GM19468 (cell line): ENCODE measurements at regions not wholly inside any gene's neighbourhood (a gene's known extent, or its start where the extent isn't known, plus 50 kb on each side); places are given as distances from the start of the nearest gene placed in this dataset.
"Not testable (repeated sequence)": the region's sequence is repeated elsewhere in the genome, so short reads cannot be mapped to it uniquely, and the experiment has no call there.

ENCODE experiments used
- ATAC-seq: cut with Tn5 transposase; IDR thresholded peaks from one replicate; pipeline ENCODE4 v1.9.1; 2021; ENCODE audit warnings: mild to moderate bottlenecking, moderate library complexity, moderate number of reproducible peaks; ENCODE audit not compliant: unreplicated experiment; ENCODE audit errors: extremely low read depth

DNA sequence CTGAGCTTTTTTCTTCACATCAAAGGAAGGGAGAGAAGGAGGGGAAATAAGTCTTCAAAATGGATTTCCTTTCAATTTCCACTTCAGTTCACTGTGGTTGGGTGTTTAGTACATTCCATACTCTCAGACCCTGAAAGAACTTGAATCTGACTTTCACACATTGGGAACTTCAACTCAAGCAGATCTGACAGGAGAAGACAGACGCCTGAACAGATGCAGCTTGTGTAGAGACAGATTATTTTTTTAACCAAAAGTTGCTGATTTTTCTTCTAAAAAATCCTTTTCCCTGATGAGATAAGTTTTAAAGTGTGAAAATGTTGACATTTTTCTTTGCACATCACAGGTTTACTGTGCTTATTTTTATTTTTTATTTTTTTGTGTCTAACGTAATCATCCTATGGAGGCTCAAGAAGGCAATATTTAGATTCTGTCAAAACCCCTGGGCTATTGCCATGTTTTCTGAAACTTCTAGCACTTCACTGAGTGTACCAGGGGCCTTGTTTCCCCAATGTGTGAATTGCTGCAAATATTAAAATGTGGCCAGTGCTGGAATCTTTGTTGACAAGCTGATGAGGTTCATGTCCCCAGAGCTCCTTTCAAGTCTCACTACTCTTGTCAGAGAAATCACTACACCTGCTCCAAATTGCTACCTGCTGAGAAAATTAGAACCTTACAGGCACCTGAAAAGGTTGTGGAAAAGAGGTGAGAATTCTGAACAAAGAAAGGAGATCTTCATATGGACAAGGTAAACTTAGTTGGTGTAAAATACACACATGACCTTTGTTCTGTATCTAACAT lies 214.8 kb upstream of the BTBD3 start:
- ATAC-seq = no peak

DNA sequence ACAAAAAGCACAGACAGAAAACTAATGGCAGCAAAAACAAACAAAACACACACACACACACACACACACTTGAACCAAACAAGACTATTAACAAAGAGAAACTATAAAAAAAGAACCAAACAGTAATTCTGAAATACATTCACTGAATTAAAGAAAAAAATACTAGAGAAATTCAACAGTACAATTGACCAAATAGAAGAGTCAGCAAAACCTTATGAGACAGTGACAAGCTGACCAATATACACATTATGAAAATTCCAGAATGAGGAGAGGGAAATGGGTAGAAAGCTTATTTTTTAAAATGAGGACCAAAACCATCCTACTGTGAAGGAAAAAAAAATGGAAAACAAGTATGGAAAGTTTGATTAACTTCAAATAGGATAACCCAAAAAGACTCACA lies 212.2 kb upstream of the BTBD3 start:
- ATAC-seq = no peak

DNA sequence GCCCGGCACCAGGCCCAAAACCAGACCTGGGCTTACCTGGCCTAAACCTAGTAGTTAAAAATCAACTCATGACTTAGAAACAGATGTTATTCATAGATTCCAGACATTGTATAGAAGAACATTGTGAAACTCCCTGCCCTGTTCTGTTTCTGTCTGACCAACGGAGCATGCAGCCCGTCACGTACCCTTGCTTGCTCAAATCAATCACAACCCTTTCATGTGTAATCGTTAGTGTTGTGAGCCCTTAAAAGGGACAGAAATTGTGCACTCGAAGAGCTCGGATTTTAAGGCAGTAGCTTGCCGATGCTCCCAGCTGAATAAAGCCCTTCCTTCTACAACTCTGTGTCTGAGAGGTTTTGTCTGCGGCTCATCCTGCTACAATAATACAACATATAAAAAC lies 209.5 kb upstream of the BTBD3 start:
- not testable (repeated sequence) for ATAC-seq

DNA sequence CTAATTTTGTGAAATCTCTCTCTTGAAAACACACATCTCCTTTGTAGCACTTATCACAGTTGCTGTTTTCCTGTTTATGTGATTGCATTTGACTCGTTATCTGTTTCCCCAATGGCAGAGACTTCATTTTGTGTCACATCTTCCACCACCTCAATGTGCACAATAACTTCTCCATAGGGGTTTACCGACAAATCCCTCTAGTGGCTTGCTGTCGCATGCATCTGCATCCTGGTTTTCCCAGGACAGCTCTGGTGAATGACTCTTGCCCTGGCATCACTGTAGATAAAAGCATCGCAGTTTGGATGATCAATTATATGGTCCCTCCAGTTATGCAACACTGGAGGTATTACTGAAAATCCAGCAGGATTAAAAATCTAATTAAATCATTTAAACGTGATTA lies 206.5 kb upstream of the BTBD3 start:
- no peak for ATAC-seq

DNA sequence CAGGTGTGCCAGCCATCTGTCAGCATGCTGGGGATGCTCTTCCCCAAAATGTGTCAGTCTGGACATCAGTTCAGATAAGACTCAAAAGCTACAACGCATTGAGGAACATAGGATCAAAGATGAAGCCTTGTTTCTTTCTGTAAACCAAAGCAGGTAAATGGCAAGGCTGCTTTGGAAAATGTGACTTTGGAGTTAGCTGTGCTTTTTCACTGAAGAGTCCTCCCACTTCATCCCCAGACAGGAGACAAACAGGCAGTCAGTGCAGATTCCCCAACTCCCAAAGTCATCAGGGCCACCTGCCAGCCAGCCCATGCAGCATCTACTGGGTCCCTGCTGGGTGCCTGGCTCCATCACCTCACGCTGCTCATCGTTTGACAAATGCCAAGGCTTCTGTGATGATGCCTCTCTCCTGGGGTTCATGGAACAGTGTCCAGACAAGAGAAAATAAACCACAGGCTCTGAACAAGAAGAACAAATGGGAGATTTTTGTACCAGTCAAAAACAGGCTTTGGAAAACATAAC lies 205.0 kb upstream of the BTBD3 start:
- no peak for ATAC-seq

DNA sequence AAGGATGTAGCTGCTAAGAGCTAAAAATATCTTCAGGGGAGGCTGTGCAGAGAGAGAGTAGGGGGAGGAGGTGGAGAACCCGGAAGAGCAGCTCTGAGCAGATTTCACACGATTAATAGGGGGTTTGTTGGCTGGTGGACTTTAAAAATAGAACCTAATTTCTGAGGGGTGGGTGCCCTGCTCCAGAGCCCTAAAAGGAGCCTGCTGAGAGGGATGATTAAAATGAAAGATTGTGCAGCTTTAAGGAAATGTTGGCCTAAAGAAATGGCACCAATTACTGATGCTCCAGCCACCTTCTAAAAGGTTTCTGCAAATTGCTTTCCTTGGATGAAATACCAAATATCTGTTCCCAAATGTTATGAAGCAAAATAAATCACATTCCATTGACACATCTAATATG lies 202.8 kb upstream of the BTBD3 start:
- ATAC-seq = no peak

DNA sequence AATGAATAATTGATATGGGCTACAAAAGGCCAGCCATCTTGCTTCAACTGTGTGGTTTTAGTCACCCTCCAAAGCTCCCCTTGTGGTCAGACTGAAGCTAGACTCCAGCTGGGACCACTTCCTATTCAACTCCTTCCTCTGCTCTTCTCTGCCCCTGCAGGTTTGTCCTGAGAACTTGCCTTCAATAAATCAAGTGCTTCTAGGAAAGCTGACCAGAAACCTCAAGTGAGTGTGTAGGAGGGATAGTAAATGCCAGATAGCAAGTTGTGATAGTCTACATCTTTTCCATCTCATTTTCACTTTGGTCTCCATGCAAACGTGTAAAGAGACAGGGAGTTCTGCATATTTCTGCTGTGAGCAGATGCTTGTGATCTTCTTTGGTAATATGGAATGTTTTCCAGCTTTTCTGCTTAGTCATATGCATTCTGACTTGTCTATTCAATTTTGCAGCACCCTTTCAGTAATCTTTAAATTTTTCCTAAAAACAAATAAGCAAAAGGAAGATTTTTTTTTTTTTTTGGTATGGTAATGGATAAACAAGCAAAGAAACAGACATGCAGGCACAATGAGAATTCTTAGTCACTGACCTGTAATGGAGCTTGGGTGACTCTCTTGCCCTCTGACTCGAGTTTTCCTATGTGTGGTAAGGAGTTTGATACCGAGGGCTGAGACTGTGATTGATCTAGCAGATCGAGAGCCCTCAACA lies 201.3 kb upstream of the BTBD3 start:
- ATAC-seq = no peak

DNA sequence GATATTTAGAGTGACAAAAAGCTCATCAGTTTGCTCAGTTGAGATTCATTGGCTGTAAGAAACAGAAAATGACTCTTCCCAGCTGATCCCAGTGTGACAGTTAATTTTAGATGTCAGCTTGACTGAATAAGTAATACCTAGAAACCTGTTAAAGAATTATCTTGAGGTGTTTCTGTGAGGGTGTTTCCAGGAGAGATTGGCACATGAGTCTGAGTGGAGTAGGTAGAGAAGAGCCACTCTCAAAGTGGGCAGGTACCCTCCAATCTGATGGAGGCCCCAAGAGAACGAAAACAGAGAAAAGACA lies 200.8 kb upstream of the BTBD3 start:
- no peak for ATAC-seq

DNA sequence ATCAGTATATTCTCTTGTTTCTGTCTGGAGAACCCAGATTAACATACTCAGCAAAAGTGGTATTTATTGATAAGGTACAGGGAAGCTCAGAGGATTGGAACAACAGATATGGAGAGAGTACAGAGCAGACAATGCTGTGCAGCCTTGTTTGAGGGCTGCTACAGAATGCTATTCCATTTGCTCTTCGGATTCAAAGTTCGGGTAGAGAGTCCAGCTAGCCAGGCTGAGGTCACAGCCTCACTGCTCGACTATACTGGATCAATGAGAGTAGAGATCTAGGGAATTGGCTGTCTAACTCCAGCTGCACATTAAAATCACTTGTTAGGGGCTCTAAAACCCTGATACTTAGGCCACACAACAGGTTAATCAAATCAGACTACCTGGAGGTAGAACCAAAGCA lies 200.1 kb upstream of the BTBD3 start:
- no peak for ATAC-seq

DNA sequence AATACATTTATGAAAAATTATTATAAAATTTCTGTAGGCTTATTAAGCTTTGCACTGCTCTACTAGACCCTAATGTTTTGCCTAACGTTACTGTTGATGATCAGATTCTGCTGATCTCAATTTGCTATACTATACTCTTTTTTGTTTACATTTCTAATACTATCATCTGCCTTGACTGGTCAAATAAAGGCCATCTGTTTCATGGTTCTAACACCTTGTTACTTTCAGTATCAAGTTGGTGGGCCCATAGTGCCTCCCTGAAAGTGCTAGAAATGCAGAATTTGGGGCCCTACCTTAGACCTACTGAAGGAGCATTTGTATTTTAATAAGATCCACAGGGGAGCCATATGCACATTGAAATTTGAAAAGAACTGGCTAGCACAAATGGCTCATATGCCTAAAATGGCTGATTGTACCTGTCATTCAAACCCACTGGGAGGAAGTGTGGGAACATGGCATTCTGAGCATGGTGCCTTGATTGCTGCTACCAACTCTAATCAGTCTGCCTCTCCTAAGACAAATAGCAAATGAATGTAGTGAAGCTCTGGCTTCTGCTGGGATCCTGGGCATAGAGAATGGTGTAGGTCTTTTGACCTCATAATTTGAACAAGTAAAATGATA lies 199.1 kb upstream of the BTBD3 start:
- no peak for ATAC-seq

DNA sequence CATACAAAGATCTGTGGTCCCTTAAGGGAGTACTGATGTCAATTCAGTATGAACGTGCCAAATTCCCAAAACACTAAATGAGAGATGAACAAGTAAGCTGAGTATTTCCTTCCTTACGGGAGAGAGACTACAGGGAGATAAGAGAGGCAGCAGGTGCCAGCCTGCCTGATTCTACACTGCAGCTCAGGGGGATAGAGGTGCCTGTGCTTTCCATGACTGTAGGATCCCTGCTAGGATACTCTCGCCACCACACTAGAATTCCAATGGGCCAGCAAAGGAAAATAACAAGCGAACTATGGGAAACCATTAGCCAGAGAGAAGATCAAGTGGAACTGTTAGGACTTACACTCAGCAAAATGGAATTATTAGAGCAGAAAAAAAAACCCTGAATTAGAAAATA lies 198.5 kb upstream of the BTBD3 start:
- no peak for ATAC-seq

DNA sequence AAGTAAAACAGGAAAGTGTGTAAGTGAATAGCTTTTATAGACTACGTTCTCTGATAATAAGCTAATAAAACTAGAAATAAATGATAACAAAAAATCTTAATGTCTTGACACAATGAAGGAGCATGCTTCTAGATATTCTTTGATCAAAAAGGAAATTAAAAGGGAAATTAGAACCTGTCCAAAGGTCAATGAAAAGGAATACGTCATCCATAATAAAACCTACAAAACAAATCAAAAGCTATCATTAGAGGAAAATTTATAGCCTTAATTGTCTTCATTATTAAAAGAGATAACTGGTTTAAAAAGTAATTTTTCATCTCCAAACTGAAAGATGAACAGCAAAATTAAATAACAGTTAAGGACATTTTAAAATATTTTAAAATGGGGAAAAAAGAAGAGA lies 196.3 kb upstream of the BTBD3 start:
- no peak for ATAC-seq

DNA sequence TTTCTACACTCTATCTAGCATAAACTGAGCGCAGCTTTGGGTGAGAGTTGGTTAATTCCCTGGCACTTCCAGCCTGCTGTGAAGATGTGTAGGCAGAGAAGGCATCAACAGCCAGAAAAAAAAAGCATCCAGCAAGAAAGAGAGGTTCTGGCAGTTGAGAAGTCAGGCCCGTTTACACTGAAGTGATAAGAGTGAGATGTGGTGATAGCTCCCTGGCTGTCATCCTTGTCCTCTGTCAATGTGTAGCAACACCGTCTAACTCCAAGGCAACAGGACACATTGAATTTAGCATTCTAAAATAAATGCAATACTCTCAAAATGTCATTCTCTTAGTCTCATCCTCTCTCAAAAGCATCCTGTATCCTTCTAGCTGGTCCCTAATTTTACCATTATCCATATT lies 193.6 kb upstream of the BTBD3 start:
- ATAC-seq = no peak

DNA sequence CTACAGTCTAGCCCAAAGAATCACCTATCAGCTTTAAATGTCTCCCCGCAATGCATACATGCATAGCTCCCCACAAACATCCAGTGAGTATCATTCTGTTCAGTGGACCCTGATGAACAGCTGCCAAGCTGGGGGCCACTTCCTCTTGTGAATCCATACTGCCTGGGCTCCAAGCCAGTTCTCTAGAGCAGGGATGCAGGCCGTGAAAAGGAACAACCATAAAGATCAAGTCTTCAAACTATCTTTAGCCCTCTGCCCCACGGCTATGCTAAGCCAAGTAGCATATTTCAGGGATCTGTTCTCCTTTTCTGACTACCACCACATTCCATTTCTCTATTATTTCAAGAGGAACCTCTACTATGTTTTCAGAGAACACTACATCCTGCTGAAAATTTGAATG lies 191.7 kb upstream of the BTBD3 start:
- no peak for ATAC-seq

DNA sequence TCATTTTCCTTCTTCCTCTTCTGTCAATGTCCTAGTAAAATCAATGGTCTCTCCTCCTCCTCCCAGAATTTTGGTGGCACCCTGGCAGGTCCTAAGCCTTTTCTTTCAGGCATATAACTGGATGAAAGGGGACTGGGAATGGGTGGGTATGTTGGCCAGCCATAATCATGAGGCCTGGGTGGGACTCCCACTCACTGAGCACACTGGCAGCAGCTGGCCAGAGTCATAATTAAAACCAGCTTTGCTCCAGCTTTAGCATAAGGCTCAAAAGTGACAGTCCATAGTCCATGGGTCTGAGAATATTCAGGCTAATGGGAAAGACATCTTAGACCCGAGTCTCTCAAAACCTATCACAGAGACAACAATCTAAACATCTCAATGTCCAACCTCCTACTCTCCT lies 190.0 kb upstream of the BTBD3 start:
- ATAC-seq = no peak

DNA sequence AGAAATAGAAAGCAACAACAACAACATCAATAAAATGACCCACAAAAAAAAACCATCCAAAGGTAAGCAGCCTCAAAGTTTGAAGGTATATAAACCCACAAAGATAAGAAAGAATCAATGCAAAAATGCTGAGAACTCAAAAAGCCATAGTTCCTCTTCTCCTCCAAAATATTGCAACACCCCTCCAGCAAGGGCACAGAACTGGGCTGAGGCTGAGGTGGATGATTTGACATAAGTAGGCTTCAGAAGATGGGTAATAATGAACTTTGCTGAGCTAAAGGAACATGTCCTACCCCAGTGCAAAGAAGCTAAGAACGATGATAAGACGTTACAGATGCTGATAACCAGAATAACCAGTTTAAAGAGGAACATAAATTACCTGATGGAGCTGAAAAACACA lies 188.8 kb upstream of the BTBD3 start:
- ATAC-seq = no peak

DNA sequence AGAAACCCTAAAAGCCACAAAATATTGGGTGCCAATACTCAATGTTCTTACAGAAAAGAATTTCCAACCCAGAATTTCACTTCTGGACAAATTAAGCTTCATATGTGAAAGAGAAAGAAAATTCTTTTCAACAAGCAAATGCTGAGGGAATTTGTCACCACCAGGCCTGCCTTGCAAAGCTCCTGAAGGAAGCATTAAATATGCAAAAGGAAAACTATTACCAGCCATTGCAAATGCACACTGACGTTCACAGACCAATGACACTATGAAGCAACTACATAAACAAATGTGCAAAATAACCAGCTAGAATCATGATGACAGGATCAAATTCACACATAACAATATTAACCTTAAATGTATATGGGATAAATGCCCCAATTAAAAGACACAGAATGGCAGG lies 187.9 kb upstream of the BTBD3 start:
- ATAC-seq = no peak

DNA sequence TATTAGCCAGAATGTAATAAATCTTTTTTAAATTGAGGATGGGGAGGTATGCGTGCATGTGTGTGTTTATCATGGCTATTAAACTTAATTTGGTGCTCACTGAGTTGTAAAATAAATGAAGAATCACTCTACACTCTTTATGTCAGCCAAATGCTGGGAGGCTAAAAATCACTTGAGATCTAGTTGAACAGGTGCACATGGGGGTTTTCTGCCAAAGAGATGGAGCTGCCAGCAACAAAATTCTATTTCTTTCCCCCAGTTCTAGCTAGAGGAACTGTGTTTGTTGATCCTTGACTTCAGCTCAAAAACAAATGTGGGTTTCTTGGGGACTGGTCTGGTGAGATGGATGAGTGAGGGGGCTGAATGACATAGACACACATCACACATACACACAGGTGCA lies 183.3 kb upstream of the BTBD3 start:
- no peak for ATAC-seq

DNA sequence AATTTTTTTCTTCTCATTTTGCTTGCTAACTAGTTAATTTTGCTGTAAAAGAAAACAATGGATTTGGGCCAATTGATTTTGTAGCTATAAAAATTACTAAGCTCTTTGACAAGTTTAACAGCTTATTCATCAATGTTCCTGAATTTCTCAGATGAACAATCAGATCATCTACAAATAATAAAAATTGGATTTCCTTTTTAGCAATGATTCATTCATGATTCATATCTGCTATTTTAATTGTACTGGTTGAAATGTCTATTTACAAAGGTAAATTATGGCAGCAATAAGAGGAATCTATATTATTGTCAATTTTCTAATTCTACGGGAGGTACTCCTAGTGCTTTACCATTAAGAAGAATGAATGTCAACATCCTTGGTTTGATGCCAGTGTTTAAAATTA lies 178.8 kb upstream of the BTBD3 start:
- ATAC-seq = no peak

DNA sequence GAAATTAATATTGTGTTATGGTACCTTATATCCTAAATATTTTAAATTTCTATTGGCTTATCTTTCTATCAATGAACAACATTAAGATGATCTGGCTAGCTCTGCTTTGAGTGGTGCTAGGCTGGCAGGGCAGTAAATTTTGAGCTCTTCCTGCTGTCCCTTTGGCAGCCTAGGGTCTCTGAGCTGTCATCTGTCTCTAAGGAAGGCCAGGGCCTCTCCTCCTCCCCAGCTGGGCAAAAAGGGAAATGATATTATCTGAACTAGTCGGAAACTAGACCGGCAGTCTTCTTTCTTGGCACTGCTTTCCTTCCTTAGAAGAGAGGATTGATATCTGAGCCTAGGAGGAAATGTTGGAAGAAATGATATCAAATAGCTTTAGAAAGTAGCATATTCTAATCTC lies 176.7 kb upstream of the BTBD3 start:
- ATAC-seq = no peak

DNA sequence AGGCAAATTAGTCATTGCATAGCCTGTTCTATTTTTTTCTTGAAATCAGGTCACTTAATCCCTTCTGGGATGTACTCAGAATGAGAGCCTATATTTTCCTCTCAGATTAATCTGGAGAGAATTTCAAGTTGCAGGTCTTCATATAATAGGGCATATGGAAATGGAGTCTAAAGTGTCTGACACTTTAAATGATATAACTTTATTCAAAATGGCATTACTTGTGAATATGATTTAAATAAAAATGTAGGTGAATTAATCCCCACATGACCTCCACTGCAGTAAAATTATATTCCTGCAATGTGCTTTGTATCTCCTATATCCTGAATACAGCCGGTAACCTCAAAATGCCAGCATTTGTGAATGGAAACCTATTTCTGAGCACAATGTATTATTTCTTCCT lies 172.5 kb upstream of the BTBD3 start:
- ATAC-seq = no peak

DNA sequence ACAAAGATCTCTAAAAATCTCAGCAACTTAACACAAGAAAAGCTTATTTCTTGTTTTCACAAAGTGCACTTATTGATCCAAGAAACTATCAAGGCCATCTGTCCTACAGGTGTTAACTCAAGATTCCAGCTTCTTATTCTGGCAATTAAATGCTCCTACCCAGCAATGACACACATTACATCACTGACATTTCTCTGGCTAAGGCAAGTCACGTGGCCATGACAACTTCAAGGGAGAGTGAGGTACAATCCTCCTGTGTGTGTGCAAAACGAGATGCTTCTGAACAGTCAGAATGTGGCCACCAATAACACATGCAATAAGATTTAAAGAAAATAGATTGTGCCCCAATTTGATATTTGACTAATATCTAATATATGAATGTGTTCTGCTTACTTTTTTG lies 169.3 kb upstream of the BTBD3 start:
- no peak for ATAC-seq
